SK-N-SH treated with all-trans-retinoic acid at 6 μM for 48 hours (cell line): ENCODE measurements at regions not wholly inside any gene's neighbourhood (a gene's known extent, or its start where the extent isn't known, plus 50 kb on each side); places are given as distances from the start of the nearest gene placed in this dataset.
"Not testable (repeated sequence)": the region's sequence is repeated elsewhere in the genome, so short reads cannot be mapped to it uniquely, and the experiment has no call there.

Experiments
- ATAC-seq: fragments of 200-7000 bp; cut with Tn5 transposase; 3 replicates; pipeline ENCODE4 v1.9.1; 2020; ENCODE audit warnings: mild to moderate bottlenecking, moderate library complexity
- ARNTL ChIP-seq: fragments of 450-650 bp; formaldehyde crosslinking; IDR thresholded peaks from 2 replicates; pipeline ENCODE4 v1.5.0; 2020; ENCODE audit warnings: low read depth, mild to moderate bottlenecking, moderate library complexity, borderline replicate concordance
- BACH2 ChIP-seq: fragments of 250-450 bp; sonication (Bioruptor Pico); IDR thresholded peaks from 2 replicates; pipeline ENCODE4 v1.9.0; 2021; ENCODE audit warnings: mild to moderate bottlenecking, borderline replicate concordance
- CSDC2 ChIP-seq: fragments of 250-450 bp; sonication (Bioruptor Pico); IDR thresholded peaks from 2 replicates; pipeline ENCODE4 v1.5.0; 2020; ENCODE audit warnings: mild to moderate bottlenecking, moderate library complexity
- ESRRG ChIP-seq: fragments of 250-450 bp; sonication (Bioruptor Pico); IDR thresholded peaks from 2 replicates; pipeline ENCODE4 v1.6.1; 2021; ENCODE audit warnings: mild to moderate bottlenecking
- GLIS3 ChIP-seq: fragments of 250-450 bp; sonication (Bioruptor Pico); IDR thresholded peaks from 2 replicates; pipeline ENCODE4 v1.5.0; 2020; ENCODE audit warnings: mild to moderate bottlenecking, moderate library complexity
- ISL1 ChIP-seq: fragments of 250-450 bp; sonication (Bioruptor Pico); IDR thresholded peaks from 2 replicates; pipeline ENCODE4 v2.1.2; 2022; ENCODE audit warnings: mild to moderate bottlenecking, moderate library complexity
- OSR1 ChIP-seq: fragments of 250-450 bp; sonication (Bioruptor Pico); IDR thresholded peaks from 2 replicates; pipeline ENCODE4 v1.8.0; 2022; ENCODE audit warnings: moderate library complexity, mild to moderate bottlenecking, inconsistent platforms
- PPARA ChIP-seq: fragments of 250-450 bp; sonication (Bioruptor Pico); IDR thresholded peaks from 2 replicates; pipeline ENCODE4 v1.5.0; 2020; ENCODE audit warnings: mild to moderate bottlenecking, borderline replicate concordance
- RARB ChIP-seq: fragments of 250-450 bp; sonication (Bioruptor Pico); IDR thresholded peaks from 2 replicates; pipeline ENCODE4 v1.8.0; 2021; ENCODE audit warnings: mild to moderate bottlenecking, moderate library complexity
- SNAI2 ChIP-seq: fragments of 250-450 bp; sonication (Bioruptor Pico); IDR thresholded peaks from 2 replicates; pipeline ENCODE4 v1.5.0; 2020; ENCODE audit warnings: mild to moderate bottlenecking, moderate library complexity
- TCF4 ChIP-seq: fragments of 250-450 bp; sonication (Bioruptor Pico); IDR thresholded peaks from 2 replicates; pipeline ENCODE4 v1.8.0; 2021; ENCODE audit warnings: mild to moderate bottlenecking, moderate library complexity, borderline replicate concordance
- TOX ChIP-seq: fragments of 250-450 bp; sonication (Bioruptor Pico); IDR thresholded peaks from 2 replicates; pipeline ENCODE4 v1.8.0; 2021; ENCODE audit warnings: mild to moderate bottlenecking, moderate library complexity, borderline replicate concordance
- ZC3H10 ChIP-seq: fragments of 250-450 bp; sonication (Bioruptor Pico); IDR thresholded peaks from 2 replicates; pipeline ENCODE4 v1.5.1; 2021; ENCODE audit warnings: mild to moderate bottlenecking, moderate library complexity
- ZFP30 ChIP-seq: fragments of 450-650 bp; formaldehyde crosslinking; IDR thresholded peaks from 2 replicates; pipeline ENCODE4 v1.5.0; 2022; ENCODE audit warnings: mild to moderate bottlenecking, moderate library complexity
- ZNF565 ChIP-seq: fragments of 450-650 bp; formaldehyde crosslinking; conservative IDR thresholded peaks from 2 replicates; pipeline ENCODE4 v1.5.0; 2020; ENCODE audit warnings: low read depth, mild to moderate bottlenecking, moderate library complexity
- ZNF70 ChIP-seq: fragments of 450-650 bp; formaldehyde crosslinking; IDR thresholded peaks from 2 replicates; pipeline ENCODE4 v1.5.0; 2020; ENCODE audit warnings: mild to moderate bottlenecking, moderate library complexity
- ZNF8 ChIP-seq: fragments of 450-650 bp; formaldehyde crosslinking; IDR thresholded peaks from 2 replicates; pipeline ENCODE4 v1.5.0; 2020; ENCODE audit warnings: mild to moderate bottlenecking, moderate library complexity
- TF ChIP-seq, protein P1 (sequence below): fragments of 250-450 bp; sonication (Bioruptor Pico); IDR thresholded peaks from 2 replicates; pipeline ENCODE4 v1.5.0; 2020; ENCODE audit warnings: mild to moderate bottlenecking, moderate library complexity
- TF ChIP-seq, protein P2 (sequence below): fragments of 250-450 bp; sonication (Bioruptor Pico); IDR thresholded peaks from 2 replicates; pipeline ENCODE4 v1.5.1; 2021; ENCODE audit warnings: mild to moderate bottlenecking, moderate library complexity
- TF ChIP-seq, protein P3 (sequence below): fragments of 250-450 bp; sonication (Bioruptor Pico); IDR thresholded peaks from 2 replicates; pipeline ENCODE4 v1.8.0; 2021; ENCODE audit warnings: low read depth, mild to moderate bottlenecking, moderate library complexity, borderline replicate concordance
- TF ChIP-seq, protein P4 (sequence below): fragments of 250-450 bp; sonication (Bioruptor Pico); IDR thresholded peaks from 2 replicates; pipeline ENCODE4 v1.5.1; 2020; ENCODE audit warnings: low read depth, mild to moderate bottlenecking, moderate library complexity
- TF ChIP-seq, protein P5 (sequence below): fragments of 250-450 bp; sonication (Bioruptor Pico); IDR thresholded peaks from 2 replicates; pipeline ENCODE4 v1.8.0; 2020; ENCODE audit warnings: mild to moderate bottlenecking, moderate library complexity, borderline replicate concordance

DNA sequence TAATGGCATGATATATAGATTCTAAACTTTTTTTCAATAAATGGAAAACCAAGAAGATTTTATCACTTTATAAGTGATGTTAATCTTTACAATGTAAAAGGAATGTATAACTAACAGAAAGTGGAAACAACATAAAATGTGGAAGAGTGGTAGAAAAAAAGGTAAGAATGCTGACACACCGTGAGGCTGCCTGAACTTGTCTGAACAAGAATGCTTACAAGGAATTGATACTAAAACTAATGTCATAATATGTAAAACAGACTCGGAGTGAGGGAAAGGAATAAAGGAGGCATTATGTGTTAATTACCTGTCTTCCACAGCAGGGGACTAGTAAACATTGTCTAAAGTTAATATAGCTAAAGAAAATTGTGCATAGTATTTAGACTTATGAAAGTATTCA lies 958.8 kb upstream of the TMEFF2 start:
- TF ChIP-seq RARB (CRISPR knock-in tag): no peak
- TF ChIP-seq ZC3H10: no peak
- TF ChIP-seq ZFP30 (CRISPR knock-in tag): no peak
- no peak for TF ChIP-seq TCF4 (CRISPR knock-in tag)
- no peak for TF ChIP-seq BACH2 (CRISPR knock-in tag)
- no peak for TF ChIP-seq ISL1 (CRISPR knock-in tag)
- TF ChIP-seq SNAI2 (CRISPR knock-in tag): no peak
- TF ChIP-seq, protein P1, sequence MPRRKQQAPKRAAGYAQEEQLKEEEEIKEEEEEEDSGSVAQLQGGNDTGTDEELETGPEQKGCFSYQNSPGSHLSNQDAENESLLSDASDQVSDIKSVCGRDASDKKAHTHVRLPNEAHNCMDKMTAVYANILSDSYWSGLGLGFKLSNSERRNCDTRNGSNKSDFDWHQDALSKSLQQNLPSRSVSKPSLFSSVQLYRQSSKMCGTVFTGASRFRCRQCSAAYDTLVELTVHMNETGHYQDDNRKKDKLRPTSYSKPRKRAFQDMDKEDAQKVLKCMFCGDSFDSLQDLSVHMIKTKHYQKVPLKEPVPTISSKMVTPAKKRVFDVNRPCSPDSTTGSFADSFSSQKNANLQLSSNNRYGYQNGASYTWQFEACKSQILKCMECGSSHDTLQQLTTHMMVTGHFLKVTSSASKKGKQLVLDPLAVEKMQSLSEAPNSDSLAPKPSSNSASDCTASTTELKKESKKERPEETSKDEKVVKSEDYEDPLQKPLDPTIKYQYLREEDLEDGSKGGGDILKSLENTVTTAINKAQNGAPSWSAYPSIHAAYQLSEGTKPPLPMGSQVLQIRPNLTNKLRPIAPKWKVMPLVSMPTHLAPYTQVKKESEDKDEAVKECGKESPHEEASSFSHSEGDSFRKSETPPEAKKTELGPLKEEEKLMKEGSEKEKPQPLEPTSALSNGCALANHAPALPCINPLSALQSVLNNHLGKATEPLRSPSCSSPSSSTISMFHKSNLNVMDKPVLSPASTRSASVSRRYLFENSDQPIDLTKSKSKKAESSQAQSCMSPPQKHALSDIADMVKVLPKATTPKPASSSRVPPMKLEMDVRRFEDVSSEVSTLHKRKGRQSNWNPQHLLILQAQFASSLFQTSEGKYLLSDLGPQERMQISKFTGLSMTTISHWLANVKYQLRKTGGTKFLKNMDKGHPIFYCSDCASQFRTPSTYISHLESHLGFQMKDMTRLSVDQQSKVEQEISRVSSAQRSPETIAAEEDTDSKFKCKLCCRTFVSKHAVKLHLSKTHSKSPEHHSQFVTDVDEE (CRISPR knock-in tag): no peak
- TF ChIP-seq, protein P2, sequence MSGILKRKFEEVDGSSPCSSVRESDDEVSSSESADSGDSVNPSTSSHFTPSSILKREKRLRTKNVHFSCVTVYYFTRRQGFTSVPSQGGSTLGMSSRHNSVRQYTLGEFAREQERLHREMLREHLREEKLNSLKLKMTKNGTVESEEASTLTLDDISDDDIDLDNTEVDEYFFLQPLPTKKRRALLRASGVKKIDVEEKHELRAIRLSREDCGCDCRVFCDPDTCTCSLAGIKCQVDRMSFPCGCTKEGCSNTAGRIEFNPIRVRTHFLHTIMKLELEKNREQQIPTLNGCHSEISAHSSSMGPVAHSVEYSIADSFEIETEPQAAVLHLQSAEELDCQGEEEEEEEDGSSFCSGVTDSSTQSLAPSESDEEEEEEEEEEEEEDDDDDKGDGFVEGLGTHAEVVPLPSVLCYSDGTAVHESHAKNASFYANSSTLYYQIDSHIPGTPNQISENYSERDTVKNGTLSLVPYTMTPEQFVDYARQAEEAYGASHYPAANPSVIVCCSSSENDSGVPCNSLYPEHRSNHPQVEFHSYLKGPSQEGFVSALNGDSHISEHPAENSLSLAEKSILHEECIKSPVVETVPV (CRISPR knock-in tag): no peak
- TF ChIP-seq ZNF70: no peak
- TF ChIP-seq, protein P3, sequence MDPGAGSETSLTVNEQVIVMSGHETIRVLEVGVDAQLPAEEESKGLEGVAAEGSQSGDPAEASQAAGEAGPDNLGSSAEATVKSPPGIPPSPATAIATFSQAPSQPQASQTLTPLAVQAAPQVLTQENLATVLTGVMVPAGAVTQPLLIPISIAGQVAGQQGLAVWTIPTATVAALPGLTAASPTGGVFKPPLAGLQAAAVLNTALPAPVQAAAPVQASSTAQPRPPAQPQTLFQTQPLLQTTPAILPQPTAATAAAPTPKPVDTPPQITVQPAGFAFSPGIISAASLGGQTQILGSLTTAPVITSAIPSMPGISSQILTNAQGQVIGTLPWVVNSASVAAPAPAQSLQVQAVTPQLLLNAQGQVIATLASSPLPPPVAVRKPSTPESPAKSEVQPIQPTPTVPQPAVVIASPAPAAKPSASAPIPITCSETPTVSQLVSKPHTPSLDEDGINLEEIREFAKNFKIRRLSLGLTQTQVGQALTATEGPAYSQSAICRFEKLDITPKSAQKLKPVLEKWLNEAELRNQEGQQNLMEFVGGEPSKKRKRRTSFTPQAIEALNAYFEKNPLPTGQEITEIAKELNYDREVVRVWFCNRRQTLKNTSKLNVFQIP: no peak
- TF ChIP-seq ARNTL (CRISPR knock-in tag): no peak
- no peak for TF ChIP-seq GLIS3 (CRISPR knock-in tag)
- TF ChIP-seq, protein P4, sequence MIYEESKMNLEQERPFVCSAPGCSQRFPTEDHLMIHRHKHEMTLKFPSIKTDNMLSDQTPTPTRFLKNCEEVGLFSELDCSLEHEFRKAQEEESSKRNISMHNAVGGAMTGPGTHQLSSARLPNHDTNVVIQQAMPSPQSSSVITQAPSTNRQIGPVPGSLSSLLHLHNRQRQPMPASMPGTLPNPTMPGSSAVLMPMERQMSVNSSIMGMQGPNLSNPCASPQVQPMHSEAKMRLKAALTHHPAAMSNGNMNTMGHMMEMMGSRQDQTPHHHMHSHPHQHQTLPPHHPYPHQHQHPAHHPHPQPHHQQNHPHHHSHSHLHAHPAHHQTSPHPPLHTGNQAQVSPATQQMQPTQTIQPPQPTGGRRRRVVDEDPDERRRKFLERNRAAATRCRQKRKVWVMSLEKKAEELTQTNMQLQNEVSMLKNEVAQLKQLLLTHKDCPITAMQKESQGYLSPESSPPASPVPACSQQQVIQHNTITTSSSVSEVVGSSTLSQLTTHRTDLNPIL (CRISPR knock-in tag): no peak
- TF ChIP-seq ZNF8 (CRISPR knock-in tag): no peak
- no peak for TF ChIP-seq OSR1
- TF ChIP-seq, protein P5, sequence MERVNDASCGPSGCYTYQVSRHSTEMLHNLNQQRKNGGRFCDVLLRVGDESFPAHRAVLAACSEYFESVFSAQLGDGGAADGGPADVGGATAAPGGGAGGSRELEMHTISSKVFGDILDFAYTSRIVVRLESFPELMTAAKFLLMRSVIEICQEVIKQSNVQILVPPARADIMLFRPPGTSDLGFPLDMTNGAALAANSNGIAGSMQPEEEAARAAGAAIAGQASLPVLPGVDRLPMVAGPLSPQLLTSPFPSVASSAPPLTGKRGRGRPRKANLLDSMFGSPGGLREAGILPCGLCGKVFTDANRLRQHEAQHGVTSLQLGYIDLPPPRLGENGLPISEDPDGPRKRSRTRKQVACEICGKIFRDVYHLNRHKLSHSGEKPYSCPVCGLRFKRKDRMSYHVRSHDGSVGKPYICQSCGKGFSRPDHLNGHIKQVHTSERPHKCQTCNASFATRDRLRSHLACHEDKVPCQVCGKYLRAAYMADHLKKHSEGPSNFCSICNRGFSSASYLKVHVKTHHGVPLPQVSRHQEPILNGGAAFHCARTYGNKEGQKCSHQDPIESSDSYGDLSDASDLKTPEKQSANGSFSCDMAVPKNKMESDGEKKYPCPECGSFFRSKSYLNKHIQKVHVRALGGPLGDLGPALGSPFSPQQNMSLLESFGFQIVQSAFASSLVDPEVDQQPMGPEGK (CRISPR knock-in tag): no peak
- no peak for TF ChIP-seq TOX (CRISPR knock-in tag)
- no peak for TF ChIP-seq ESRRG (CRISPR knock-in tag)
- no peak for TF ChIP-seq PPARA
- ATAC-seq: no peak

DNA sequence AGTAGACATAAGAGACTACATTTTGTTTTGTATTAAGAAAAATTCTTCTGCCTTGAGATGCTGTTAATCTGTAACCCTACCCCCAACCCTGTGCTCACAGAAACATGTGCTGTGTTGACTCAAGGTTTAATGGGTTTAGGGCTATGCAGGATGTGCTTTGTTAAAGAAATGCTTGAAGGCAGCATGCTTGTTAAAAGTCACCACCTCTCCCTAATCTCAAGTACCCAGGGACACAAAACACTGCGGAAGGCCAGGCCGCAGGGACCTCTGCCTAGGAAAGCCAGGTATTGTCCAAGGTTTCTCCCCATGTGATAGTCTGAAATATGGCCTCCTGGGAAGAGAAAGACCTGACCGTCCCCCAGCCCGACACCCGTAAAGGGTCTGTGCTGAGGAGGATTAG lies 947.7 kb upstream of the TMEFF2 start:
- not testable (repeated sequence) for ATAC-seq

DNA sequence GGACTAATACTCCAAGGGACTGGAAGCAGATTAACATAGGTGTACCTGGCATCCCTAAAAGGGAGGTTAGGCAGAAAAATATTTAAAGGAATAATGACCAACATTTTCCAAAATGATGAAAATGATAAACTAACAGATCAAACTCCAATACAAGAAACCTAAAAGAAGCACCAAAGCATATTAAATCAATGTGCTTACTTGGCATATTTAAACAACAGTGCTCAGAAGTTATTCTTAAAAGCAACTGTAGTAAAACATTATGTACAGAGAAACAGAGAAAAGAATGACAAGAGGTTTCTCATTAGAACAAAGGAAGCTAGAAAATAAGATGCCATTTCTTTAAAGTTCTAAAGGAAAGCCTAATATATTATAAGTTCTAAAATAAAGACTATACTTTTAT lies 947.3 kb upstream of the TMEFF2 start:
- TF ChIP-seq ISL1 (CRISPR knock-in tag): no peak
- ATAC-seq: no peak

DNA sequence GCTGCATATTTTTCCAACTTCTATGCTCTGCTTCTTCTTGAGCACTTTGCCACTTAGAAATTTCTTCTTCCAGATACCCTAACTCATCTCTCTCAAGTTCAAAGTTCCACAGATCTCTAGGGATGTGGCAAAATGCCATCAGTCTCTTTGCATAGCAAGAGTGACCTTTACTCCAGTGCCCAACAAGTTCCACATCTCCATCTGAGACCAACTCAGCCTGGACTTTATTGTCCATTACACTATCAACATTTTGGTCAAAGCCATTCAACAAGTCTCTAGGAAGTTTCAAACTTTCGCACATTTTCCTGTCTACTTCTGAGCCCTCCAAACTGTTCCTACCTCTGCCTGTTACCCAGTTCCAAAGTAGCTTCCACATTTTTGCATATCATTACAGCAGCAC lies 946.2 kb upstream of the TMEFF2 start:
- not testable (repeated sequence) for ATAC-seq

DNA sequence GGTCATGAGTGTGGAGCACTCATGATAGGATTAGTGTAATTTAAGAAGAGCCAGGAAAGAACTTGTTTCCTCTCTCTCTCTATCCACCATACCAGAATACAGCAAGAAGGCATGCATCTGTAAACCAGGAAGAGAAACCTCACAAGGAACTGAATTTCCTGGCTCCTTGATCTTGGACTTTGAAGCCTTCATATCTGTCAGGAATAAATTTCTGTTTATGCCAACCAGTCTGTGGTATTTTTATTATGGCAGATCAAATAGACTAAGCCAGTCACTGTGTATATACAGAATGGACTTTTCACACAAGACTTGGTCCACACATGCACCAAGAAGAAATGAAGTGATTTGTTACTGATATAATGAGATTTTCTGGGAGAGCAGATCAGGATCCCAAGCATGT lies 930.1 kb upstream of the TMEFF2 start:
- no peak for ATAC-seq
- TF ChIP-seq TOX (CRISPR knock-in tag): no peak
- TF ChIP-seq, protein P5 (CRISPR knock-in tag): no peak
- TF ChIP-seq ZC3H10: no peak
- TF ChIP-seq, protein P2 (CRISPR knock-in tag): no peak
- no peak for TF ChIP-seq CSDC2 (CRISPR knock-in tag)
- no peak for TF ChIP-seq RARB (CRISPR knock-in tag)
- no peak for TF ChIP-seq GLIS3 (CRISPR knock-in tag)
- TF ChIP-seq ZNF565 (CRISPR knock-in tag): no peak
